SIG-M5 (cell line): ENCODE measurements at regions not wholly inside any gene's neighbourhood (a gene's known extent, or its start where the extent isn't known, plus 50 kb on each side); places are given as distances from the start of the nearest gene placed in this dataset.
A peak's percentile ranks its signal among the peaks of the same experiment; 100 is the strongest.

Experiments
- DNase-seq: peaks from one replicate; lab custom pipeline; 2025; lab: John Stamatoyannopoulos, UW

- no peak for DNase-seq
Measured at GRCh38 chr2:217116610-217117009, 256.7 kb upstream of the TNP1 start.

GRCh38 chr2:217114117-217114516 lies 254.3 kb upstream of the TNP1 start:
- no peak for DNase-seq

GRCh38 chr2:217113491-217113890 lies 253.6 kb upstream of the TNP1 start:
- DNase-seq: no peak

GRCh38 chr2:217110550-217110949 lies 250.7 kb upstream of the TNP1 start:
- DNase-seq: no peak

GRCh38 chr2:217108575-217109027 lies 248.7 kb upstream of the TNP1 start:
- no peak for DNase-seq

GRCh38 chr2:217108086-217108485 lies 248.2 kb upstream of the TNP1 start:
- DNase-seq: no peak

- peak; percentile 34 for DNase-seq
Measured at GRCh38 chr2:217107480-217107879, 247.6 kb upstream of the TNP1 start.

- no peak for DNase-seq
Measured at GRCh38 chr2:217106650-217107014, 246.8 kb upstream of the TNP1 start.

- no peak for DNase-seq
Measured at GRCh38 chr2:217105733-217106649, 246.1 kb upstream of the TNP1 start.

- no peak for DNase-seq
Measured at GRCh38 chr2:217103752-217104545, 244.1 kb upstream of the TNP1 start.

- DNase-seq: no peak
Measured at GRCh38 chr2:217102956-217103355, 243.1 kb upstream of the TNP1 start.

- no peak for DNase-seq
Measured at GRCh38 chr2:217101972-217102371, 242.1 kb upstream of the TNP1 start.

- DNase-seq: no peak
Measured at GRCh38 chr2:217099561-217099960, 239.7 kb upstream of the TNP1 start.

- no peak for DNase-seq
Measured at GRCh38 chr2:217098435-217098834, 238.6 kb upstream of the TNP1 start.

GRCh38 chr2:217097346-217097745 lies 237.5 kb upstream of the TNP1 start:
- DNase-seq: no peak

GRCh38 chr2:217096474-217097225 lies 236.8 kb upstream of the TNP1 start:
- DNase-seq: no peak

- DNase-seq: no peak
Measured at GRCh38 chr2:217095511-217096205, 235.8 kb upstream of the TNP1 start.

- no peak for DNase-seq
Measured at GRCh38 chr2:217092710-217093379, 233.0 kb upstream of the TNP1 start.

GRCh38 chr2:217091531-217091930 lies 231.7 kb upstream of the TNP1 start:
- DNase-seq: no peak

GRCh38 chr2:217090884-217091283 lies 231.0 kb upstream of the TNP1 start:
- DNase-seq: no peak

- peak; percentile 84 for DNase-seq
Measured at GRCh38 chr2:217090024-217090473, 230.2 kb upstream of the TNP1 start.
